Putamen (tissue), 1 donor: ENCODE measurements at regions not wholly inside any gene's neighbourhood (a gene's known extent, or its start where the extent isn't known, plus 50 kb on each side); places are given as distances from the start of the nearest gene placed in this dataset.
"Not testable (repeated sequence)": the region's sequence is repeated elsewhere in the genome, so short reads cannot be mapped to it uniquely, and the experiment has no call there.

Experiments used
- DNase-seq: peaks from one replicate; pipeline ENCODE4 v3.0.0-alpha.2; 2016; ENCODE audit warnings: low spot score

DNA sequence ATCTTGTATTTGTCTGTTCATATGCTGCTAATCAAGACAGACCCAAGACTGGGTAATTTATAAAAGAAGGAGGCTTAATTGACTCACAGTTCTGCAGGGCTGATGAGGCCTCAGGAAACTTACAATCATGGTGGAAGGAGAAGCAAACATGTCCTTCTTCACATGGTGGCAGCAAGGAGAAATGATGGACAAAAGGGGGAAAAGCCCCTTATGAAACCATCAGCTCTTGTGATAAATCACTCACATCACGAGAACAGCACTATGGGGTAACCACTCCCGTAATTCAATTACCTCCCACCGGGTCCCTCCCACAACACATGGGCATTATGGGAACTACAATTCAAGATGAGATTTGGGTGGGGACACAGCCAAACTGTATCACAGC, 117.0 kb downstream of the TTC6 start:
- DNase-seq = not testable (repeated sequence)

DNA sequence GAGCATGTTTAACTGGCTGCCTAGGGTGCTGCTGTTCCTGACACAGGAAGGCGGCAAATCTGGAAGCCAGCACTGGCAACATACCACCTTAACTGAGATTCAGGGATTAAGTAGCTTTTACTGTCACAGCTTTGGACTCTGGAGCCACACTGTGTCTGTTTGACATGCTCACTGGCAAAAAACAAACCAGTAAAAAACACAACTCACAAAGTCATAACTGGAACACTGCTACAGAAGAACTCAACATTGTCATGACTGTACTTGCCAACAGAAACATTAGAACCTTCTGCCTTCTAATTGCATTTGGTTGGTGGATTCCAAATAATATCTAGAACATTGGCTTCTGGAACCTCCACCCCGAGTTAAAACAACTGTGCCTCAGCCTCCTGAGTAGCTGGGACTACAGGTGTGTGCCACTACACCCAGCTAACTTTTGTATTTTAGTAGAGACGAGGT, 117.6 kb downstream of the TTC6 start:
- no peak for DNase-seq

GRCh38 chr14:37720131-37720530, 124.7 kb downstream of the TTC6 start:
- DNase-seq = no peak

DNA sequence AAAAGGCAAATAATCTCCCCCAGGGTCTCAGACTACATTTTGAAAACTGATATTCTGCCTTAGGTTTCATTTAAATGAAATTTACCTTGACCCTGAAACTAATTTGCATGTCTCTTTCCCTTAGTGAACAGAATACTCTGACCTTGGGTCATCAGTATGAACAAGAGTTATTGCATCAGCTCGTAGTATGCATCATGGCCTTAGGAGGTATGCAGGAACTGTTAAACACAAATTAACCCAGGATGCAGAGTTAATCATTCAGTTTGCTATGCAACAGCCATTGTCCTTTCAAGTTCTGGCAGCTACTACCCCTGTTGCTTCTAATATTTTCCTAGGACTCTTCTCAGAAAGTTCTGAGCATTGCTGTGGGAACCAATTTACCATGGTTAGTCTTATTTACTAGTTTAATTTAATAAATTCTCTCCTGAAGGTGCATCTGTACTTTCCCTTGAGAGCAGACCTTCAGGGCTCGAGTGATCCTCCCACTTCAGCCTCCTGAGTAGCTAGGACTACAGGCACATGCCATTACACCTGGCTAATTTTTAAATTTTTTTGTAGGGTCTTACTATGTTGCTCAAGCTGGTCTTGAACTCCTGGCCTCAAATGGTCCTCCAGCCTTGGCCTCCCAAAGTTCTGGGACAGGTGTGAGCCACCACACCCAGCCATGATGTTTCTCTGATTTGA, 126.7 kb downstream of the TTC6 start:
- no peak for DNase-seq

DNA sequence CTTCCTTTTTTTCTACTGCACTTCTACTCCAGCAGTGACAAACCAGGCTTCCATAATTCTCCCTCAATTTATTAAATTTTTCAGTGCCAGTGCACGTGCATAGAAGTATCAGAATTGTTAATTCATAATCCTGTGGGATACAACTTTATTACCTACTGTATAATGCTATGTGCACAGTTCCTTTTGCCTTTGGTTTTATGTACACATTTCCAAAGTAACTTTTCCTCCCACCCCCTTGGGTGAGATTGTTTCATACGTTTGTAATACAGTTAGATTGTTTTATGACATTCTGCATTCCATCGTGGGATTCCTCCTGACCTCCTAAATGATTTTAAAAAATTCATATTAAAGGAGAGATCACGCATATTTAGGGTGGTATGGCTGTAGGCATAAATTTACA, 128.1 kb downstream of the TTC6 start:
- no peak for DNase-seq

- no peak for DNase-seq
Observed at GRCh38 chr14:37726708-37727107, 131.3 kb downstream of the TTC6 start.

DNA sequence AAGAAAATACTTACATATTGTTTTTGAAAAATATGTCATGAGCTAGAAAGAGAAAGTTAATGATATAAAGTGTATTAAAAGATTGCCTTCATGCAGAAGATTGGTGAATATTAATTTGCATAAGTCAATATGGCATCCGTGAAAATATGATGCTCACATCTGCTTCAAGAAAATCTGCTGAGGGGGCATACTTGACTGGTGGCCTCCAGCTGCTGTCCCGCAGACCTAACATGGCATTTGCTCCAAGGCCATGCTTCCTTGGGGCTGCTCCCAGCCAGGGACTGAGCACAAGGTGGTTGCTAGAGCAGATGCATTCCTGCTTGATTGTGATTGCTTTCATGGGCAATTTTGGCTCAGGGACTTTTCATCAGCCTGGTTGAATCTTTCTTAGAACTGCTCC, 133.8 kb downstream of the TTC6 start:
- no peak for DNase-seq

GRCh38 chr14:37731094-37731493, 135.7 kb downstream of the TTC6 start:
- DNase-seq = no peak

DNA sequence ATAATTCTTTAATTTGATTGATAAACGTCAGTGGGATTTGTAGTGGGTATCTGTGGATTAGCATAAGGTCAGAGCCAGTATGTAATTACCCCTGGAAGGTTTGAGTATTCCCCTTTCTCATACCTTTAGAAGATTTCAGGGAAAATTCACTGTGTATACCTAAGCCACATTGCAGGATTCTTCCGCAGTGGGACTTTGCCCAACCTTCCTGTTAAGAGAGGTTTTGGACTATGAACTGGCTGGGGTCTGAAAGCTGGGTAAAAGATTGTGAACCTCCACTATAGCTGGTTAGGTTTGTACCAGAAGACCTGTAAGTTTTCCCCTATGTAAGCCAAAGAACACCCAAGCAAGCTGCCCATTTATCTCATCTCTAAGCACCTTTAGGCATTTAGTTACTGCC, 150.2 kb downstream of the TTC6 start:
- DNase-seq = no peak

GRCh38 chr14:37746140-37746832, 150.9 kb downstream of the TTC6 start:
- no peak for DNase-seq

- no peak for DNase-seq
Observed at GRCh38 chr14:37753459-37753858, 158.0 kb downstream of the TTC6 start.

- DNase-seq = not testable (repeated sequence)
Observed at GRCh38 chr14:37760275-37760674, 164.8 kb downstream of the TTC6 start.

- DNase-seq = no peak
Observed at GRCh38 chr14:37763266-37763665, 167.8 kb downstream of the TTC6 start.

DNA sequence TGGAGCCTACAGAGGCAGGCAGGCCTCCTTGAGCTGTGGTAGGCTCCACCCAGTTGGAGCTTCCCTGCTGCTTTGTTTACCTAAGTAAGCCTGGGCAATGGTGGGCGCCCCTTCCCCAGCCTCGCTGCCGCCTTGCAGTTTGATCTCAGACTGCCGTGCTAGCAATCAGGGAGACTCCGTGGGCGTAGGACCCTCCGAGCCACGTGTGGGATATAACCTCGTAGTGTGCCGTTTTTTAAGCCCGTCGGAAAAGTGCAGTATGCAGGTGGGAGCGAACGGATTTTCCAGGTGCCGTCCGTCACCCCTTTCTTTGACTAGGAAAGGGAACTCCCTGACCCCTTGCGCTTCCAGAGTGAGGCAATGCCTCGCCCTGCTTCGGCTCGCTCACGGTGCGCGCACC, 176.9 kb downstream of the TTC6 start:
- DNase-seq = not testable (repeated sequence)

DNA sequence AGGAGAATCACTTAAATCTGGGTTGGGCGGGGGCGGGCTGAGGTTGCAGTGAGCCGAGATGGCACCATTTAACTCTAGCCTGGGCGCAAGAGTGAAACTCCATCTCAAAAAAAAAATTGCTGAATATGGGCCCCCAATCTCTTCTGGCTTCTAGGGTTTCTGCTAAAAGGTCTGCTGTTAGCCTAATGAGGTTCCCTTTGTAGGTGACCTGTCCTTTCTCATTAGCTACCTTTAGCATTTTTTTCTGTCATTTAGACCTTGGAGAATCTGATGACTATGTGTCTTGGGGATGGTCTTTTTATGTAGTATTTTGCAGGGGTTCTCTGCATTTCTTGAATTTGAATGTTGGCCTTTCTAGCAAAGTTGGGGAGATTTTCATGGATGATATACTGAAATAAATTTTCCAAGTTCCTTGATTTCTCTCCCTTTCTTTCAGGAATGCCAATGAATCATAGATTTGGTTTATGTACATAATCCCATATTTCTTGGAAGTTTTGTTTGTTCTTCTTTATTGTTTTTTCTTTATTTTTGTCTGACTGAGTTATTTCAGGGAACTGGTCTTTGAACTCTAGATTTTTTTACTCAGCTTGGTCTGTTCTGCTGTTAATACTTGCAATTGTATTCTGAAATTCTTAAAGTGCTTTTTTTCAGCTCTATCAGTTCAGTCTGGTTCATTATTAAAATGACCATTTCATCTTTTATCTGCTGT, 181.5 kb downstream of the TTC6 start:
- DNase-seq = no peak

- no peak for DNase-seq
Observed at GRCh38 chr14:37778135-37778943, 182.9 kb downstream of the TTC6 start.

- no peak for DNase-seq
Observed at GRCh38 chr14:37779480-37779879, 184.1 kb downstream of the TTC6 start.

DNA sequence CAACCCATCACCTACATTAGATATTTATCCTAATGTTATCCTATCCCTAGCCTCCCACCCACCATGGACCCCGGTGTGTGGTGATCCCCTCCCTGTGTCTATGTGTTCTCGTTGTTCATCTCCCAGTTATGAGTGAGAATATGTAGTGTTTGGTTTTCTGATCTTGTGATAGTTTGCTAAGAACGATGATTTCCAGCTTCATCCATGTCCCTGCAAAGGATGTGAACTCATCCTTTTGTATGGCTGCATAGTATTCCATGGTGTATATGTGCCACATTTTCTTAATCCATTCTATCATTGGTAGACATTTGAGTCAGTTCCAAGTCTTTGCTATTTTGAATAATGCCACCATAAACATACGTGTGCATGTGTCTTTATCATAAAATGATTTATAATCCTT, 185.3 kb downstream of the TTC6 start:
- DNase-seq = not testable (repeated sequence)

GRCh38 chr14:37784203-37784826, 188.9 kb downstream of the TTC6 start:
- DNase-seq = not testable (repeated sequence)

DNA sequence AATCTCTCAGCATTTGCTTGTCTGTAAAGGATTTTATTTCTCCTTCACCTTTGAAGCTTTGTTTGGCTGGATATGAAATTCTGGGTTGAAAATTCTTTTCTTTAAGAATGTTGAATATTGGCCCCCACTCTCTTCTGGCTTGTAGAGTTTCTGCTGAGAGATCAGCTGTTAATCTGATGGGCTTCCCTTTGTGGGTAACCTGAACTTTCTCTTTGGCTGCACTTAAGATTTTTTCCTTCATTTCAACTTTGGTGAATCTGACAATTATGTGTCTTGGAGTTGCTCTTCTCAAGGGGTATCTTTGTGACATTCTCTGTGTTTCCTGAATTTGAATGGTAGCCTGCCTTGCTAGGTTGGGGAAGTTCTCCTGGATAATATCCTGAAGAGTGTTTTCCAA, 189.4 kb downstream of the TTC6 start:
- not testable (repeated sequence) for DNase-seq

- not testable (repeated sequence) for DNase-seq
Observed at GRCh38 chr14:37785298-37785697, 189.9 kb downstream of the TTC6 start.
